Esophagus squamous epithelium (tissue), 4 donors: ENCODE measurements at regions not wholly inside any gene's neighbourhood (a gene's known extent, or its start where the extent isn't known, plus 50 kb on each side); places are given as distances from the start of the nearest gene placed in this dataset.

Experiments used
- POLR2A ChIP-seq, 4 donors: fragments of 450-650 bp; IDR thresholded peaks; one replicate each; pipeline ENCODE4 v1.6.1; 2017; ENCODE audit warnings: antibody characterized with exemption in 4 of 4, mild to moderate bottlenecking in 4 of 4, moderate library complexity in 3 of 4
- TF ChIP-seq, protein P1 (sequence below), 6 experiments: fragments of 450-650 bp in 4 of 6; fragments of 200-600 bp in 2 of 6; sonication (generic) in 2 of 6; IDR thresholded peaks; one replicate each; pipeline ENCODE4 v1.5.1; 2016 to 2019; ENCODE audit warnings: antibody characterized with exemption in 6 of 6, mild to moderate bottlenecking in 4 of 6, moderate library complexity in 4 of 6

GRCh38 chr12:118746960-118747359 lies 234.4 kb upstream of the SRRM4 start:
- TF ChIP-seq POLR2A (IDR thresholded peaks at IDR 0.05): no peak
- TF ChIP-seq, protein P1, sequence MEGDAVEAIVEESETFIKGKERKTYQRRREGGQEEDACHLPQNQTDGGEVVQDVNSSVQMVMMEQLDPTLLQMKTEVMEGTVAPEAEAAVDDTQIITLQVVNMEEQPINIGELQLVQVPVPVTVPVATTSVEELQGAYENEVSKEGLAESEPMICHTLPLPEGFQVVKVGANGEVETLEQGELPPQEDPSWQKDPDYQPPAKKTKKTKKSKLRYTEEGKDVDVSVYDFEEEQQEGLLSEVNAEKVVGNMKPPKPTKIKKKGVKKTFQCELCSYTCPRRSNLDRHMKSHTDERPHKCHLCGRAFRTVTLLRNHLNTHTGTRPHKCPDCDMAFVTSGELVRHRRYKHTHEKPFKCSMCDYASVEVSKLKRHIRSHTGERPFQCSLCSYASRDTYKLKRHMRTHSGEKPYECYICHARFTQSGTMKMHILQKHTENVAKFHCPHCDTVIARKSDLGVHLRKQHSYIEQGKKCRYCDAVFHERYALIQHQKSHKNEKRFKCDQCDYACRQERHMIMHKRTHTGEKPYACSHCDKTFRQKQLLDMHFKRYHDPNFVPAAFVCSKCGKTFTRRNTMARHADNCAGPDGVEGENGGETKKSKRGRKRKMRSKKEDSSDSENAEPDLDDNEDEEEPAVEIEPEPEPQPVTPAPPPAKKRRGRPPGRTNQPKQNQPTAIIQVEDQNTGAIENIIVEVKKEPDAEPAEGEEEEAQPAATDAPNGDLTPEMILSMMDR (IDR thresholded peaks at IDR 0.05): no peak
